Endothelial cell of umbilical vein (primary cell): ENCODE measurements at regions not wholly inside any gene's neighbourhood (a gene's known extent, or its start where the extent isn't known, plus 50 kb on each side); places are given as distances from the start of the nearest gene placed in this dataset.
"Not testable (repeated sequence)": the region's sequence is repeated elsewhere in the genome, so short reads cannot be mapped to it uniquely, and the experiment has no call there.

Experiments used
- CTCF ChIP-seq, 2 donors: IDR thresholded peaks; 1 replicate in 1 of 2; 2 replicates in 1 of 2; pipeline ENCODE4 v1.5.1; 2011; ENCODE audit warnings: low read length in 2 of 2, mild to moderate bottlenecking in 2 of 2, moderate library complexity in 2 of 2, control low read depth in 1 of 2, inconsistent platforms in 1 of 2, low read depth in 1 of 2; ENCODE audit not compliant: insufficient read depth in 1 of 2; ENCODE audit errors: extremely low read depth in 1 of 2
- EZH2 ChIP-seq: IDR thresholded peaks from 2 replicates; pipeline ENCODE4 v1.6.1; 2012; ENCODE audit warnings: borderline replicate concordance, low read depth, mild to moderate bottlenecking, moderate library complexity, low read length, inconsistent platforms; ENCODE audit not compliant: severe bottlenecking
- FOS ChIP-seq: IDR thresholded peaks from 2 replicates; pipeline ENCODE4 v1.6.1; 2011; ENCODE audit warnings: mild to moderate bottlenecking, low read length, moderate library complexity, borderline replicate concordance; ENCODE audit not compliant: insufficient read depth
- GATA2 ChIP-seq: IDR thresholded peaks from 2 replicates; pipeline ENCODE4 v1.7.0; 2011; ENCODE audit warnings: low read depth, mild to moderate bottlenecking, moderate library complexity, mixed read lengths, low read length; ENCODE audit not compliant: insufficient read length, insufficient read depth
- JUN ChIP-seq: IDR thresholded peaks from 2 replicates; pipeline ENCODE4 v1.6.1; 2011; ENCODE audit warnings: borderline replicate concordance, low read depth; ENCODE audit not compliant: insufficient read length, insufficient read depth
- MAX ChIP-seq: IDR thresholded peaks from 2 replicates; pipeline ENCODE4 v1.6.1; 2011; ENCODE audit not compliant: insufficient read depth, insufficient read length
- MYC ChIP-seq: IDR thresholded peaks from one replicate; pipeline ENCODE4 v1.6.1; 2011; ENCODE audit warnings: mild to moderate bottlenecking, low read depth, low read length
- POLR2A ChIP-seq: IDR thresholded peaks from 2 replicates; pipeline ENCODE4 v1.6.1; 2012; ENCODE audit warnings: low read depth, mild to moderate bottlenecking, control low read depth, low read length
- POLR2AphosphoS5 ChIP-seq: IDR thresholded peaks from 2 replicates; pipeline ENCODE4 v1.6.1; 2012; ENCODE audit warnings: low read depth, mild to moderate bottlenecking, control low read depth, low read length, moderate library complexity; ENCODE audit not compliant: insufficient read depth

- TF ChIP-seq POLR2A; EZH2; CTCF (IDR thresholded peaks at IDR 0.05; ENCODE audit: extremely low read depth in 1 of 2, insufficient read depth in 1 of 2, low read depth in 1 of 2, low read length in 2 of 2); POLR2AphosphoS5; JUN; MAX; MYC; FOS; GATA2: not testable (repeated sequence)
Observed at GRCh38 chr2:122812214-122812613, 1056.8 kb downstream of the TSN start.
